ENCODE measurements at regions not wholly inside any gene's neighbourhood (a gene's known extent, or its start where the extent isn't known, plus 50 kb on each side); places are given as distances from the start of the nearest gene placed in this dataset.

GRCh38 chr14:66135831-66136230, 350.3 kb upstream of the CCDC196 start:
- no peak for TF ChIP-seq CTCF (IDR thresholded peaks at IDR 0.05; ENCODE audit: control insufficient read depth, insufficient read depth, low read depth, low read length, missing control alignments)
- H3K4me3 ChIP-seq (ENCODE audit: control insufficient read depth, low read depth, low read length) = no peak overlapping the region
- no peak for DNase-seq (ENCODE audit: low read depth)

GRCh38 chr14:66137081-66137480, 349.1 kb upstream of the CCDC196 start:
- TF ChIP-seq CTCF (IDR thresholded peaks at IDR 0.05; ENCODE audit: control insufficient read depth, insufficient read depth, low read depth, low read length, missing control alignments) = no peak
- no peak for DNase-seq (ENCODE audit: low read depth)
- H3K4me3 ChIP-seq (ENCODE audit: control insufficient read depth, low read depth, low read length) = no peak overlapping the region

- TF ChIP-seq CTCF (IDR thresholded peaks at IDR 0.05; ENCODE audit: control insufficient read depth, insufficient read depth, low read depth, low read length, missing control alignments) = no peak
- no peak overlapping the region for H3K4me3 ChIP-seq (ENCODE audit: control insufficient read depth, low read depth, low read length)
- DNase-seq (ENCODE audit: low read depth) = no peak
Measured at GRCh38 chr14:66139432-66139831, 346.7 kb upstream of the CCDC196 start.

GRCh38 chr14:66140213-66140918, 345.8 kb upstream of the CCDC196 start:
- TF ChIP-seq CTCF (IDR thresholded peaks at IDR 0.05; ENCODE audit: control insufficient read depth, insufficient read depth, low read depth, low read length, missing control alignments) = no peak
- no peak for DNase-seq (ENCODE audit: low read depth)
- H3K4me3 ChIP-seq (ENCODE audit: control insufficient read depth, low read depth, low read length) = no peak overlapping the region

GRCh38 chr14:66140963-66141362, 345.2 kb upstream of the CCDC196 start:
- no peak overlapping the region for H3K4me3 ChIP-seq (ENCODE audit: control insufficient read depth, low read depth, low read length)
- TF ChIP-seq CTCF (IDR thresholded peaks at IDR 0.05; ENCODE audit: control insufficient read depth, insufficient read depth, low read depth, low read length, missing control alignments) = no peak
- no peak for DNase-seq (ENCODE audit: low read depth)

GRCh38 chr14:66141733-66142132, 344.4 kb upstream of the CCDC196 start:
- no peak for TF ChIP-seq CTCF (IDR thresholded peaks at IDR 0.05; ENCODE audit: control insufficient read depth, insufficient read depth, low read depth, low read length, missing control alignments)
- H3K4me3 ChIP-seq (ENCODE audit: control insufficient read depth, low read depth, low read length) = no peak overlapping the region
- DNase-seq (ENCODE audit: low read depth) = no peak

Measured in AG09309 (cell line).